GM12878 (cell line): ENCODE measurements at regions not wholly inside any gene's neighbourhood (a gene's known extent, or its start where the extent isn't known, plus 50 kb on each side); places are given as distances from the start of the nearest gene placed in this dataset.

Experiments
- ATAC-seq: fragments of 200-7000 bp; cut with Tn5 transposase; 3 replicates; pipeline ENCODE4 v1.9.1; 2020; ENCODE audit warnings: mild to moderate bottlenecking, moderate library complexity
- BruUV-seq: library from RNA; stranded (reverse); fragments of 400-500 nt; replicated peaks from 2 replicates; lab custom pipeline; 2021; lab: Mats Ljungman, UMichigan
- CTCF ChIA-PET: fragments of 300-600 bp; sonication (Branson Sonifier 250); formaldehyde crosslinking; extraction: SDS; loops from one replicate; lab custom pipeline; 2021; ENCODE audit warnings: inconsistent platforms; lab: Yijun Ruan, JAX
- POLR2A ChIA-PET: fragments of 350-600 bp; formaldehyde crosslinking; extraction: SDS; loops from one replicate; lab custom pipeline; 2021; ENCODE audit warnings: inconsistent platforms; lab: Charles Lee
- RAD21 ChIA-PET: fragments of 300-600 bp; sonication (Branson Sonifier 250); formaldehyde crosslinking; loops from one replicate; lab custom pipeline; 2023; ENCODE audit warnings: antibody characterized with exemption; ENCODE audit not compliant: unreplicated experiment; lab: Charles Lee
- SMC1A ChIA-PET: fragments of 300-600 bp; sonication (Branson Sonifier 250); formaldehyde crosslinking; loops from one replicate; lab custom pipeline; 2023; ENCODE audit not compliant: unreplicated experiment, uncharacterized antibody; lab: Charles Lee
- DNase-seq: peaks from one replicate; pipeline ENCODE4 v3.0.0-alpha.2; 2011; ENCODE audit warnings: low read depth, low spot score
- FAIRE-seq: peaks from 3 replicates; lab custom pipeline; 2011; peaks lifted over from hg19 to GRCh38; lab: Jason Lieb, UNC
- H2AFZ ChIP-seq: 2 replicates; pipeline ENCODE4 v1.6.0; 2011; ENCODE audit warnings: low read depth, low read length, control low read depth; ENCODE audit not compliant: control insufficient read depth
- H3K27ac ChIP-seq: 2 replicates; pipeline ENCODE4 v1.5.1; 2011; ENCODE audit warnings: control low read depth; ENCODE audit not compliant: control insufficient read depth, insufficient read depth
- H3K27me3 ChIP-seq, 2 experiments: replicated peaks in 1 of 2; 2 replicates each; pipeline versions ENCODE4 v1.6.0 to v1.6.1; 2011; ENCODE audit warnings: low read length in 1 of 2; ENCODE audit not compliant: control insufficient read depth in 2 of 2, insufficient read depth in 2 of 2
- H3K36me3 ChIP-seq, 2 experiments: 2 replicates each; pipeline ENCODE4 v1.5.1; 2011; ENCODE audit warnings: low read length in 1 of 2; ENCODE audit not compliant: control insufficient read depth in 2 of 2, insufficient read depth in 2 of 2
- H3K4me1 ChIP-seq: 2 replicates; pipeline ENCODE4 v1.6.1; 2011; ENCODE audit warnings: mild to moderate bottlenecking, low read length, moderate library complexity, mixed read lengths; ENCODE audit not compliant: control insufficient read depth, insufficient read depth
- H3K4me2 ChIP-seq: 2 replicates; pipeline ENCODE4 v1.6.0; 2011; ENCODE audit warnings: control low read depth; ENCODE audit not compliant: control insufficient read depth, insufficient read depth
- H3K4me3 ChIP-seq: fragments of 200-600 bp; sonication (generic); 2 replicates; pipeline ENCODE4 v1.5.1; 2016
- H3K79me2 ChIP-seq: 2 replicates; pipeline ENCODE4 v1.6.0; 2011; ENCODE audit warnings: low read length; ENCODE audit not compliant: control insufficient read depth, insufficient read depth
- H3K9ac ChIP-seq: 2 replicates; pipeline ENCODE4 v1.8.0; 2011; ENCODE audit warnings: low read length, control low read depth, mixed read lengths; ENCODE audit not compliant: control insufficient read depth, insufficient read depth
- H3K9me3 ChIP-seq: replicated peaks from 3 replicates; pipeline ENCODE4 v1.5.1; 2011; ENCODE audit warnings: mild to moderate bottlenecking, low read length; ENCODE audit not compliant: control insufficient read depth, insufficient read depth
- H4K20me1 ChIP-seq: 2 replicates; pipeline ENCODE4 v1.6.0; 2011; ENCODE audit not compliant: control insufficient read depth, insufficient read depth
- BCLAF1 ChIP-seq: fragments of 450-650 bp; IDR thresholded peaks from 2 replicates; pipeline ENCODE4 v1.6.1; 2017; ENCODE audit warnings: antibody characterized with exemption, mild to moderate bottlenecking, moderate library complexity
- CTCF ChIP-seq, 3 experiments: IDR thresholded peaks in 2 of 3; conservative IDR thresholded peaks in 1 of 3; 2 replicates each; pipeline ENCODE4 v1.5.1; 2011; ENCODE audit warnings: low read depth in 3 of 3, low read length in 3 of 3, mild to moderate bottlenecking in 3 of 3, control low read depth in 2 of 3, moderate library complexity in 2 of 3, inconsistent platforms in 1 of 3, mixed read lengths in 1 of 3; ENCODE audit not compliant: control insufficient read depth in 2 of 3, insufficient read depth in 1 of 3; ENCODE audit errors: extremely low read depth in 1 of 3
- E4F1 ChIP-seq: fragments of 450-650 bp; IDR thresholded peaks from 2 replicates; pipeline ENCODE4 v1.6.1; 2018; ENCODE audit warnings: borderline replicate concordance, mild to moderate bottlenecking; ENCODE audit not compliant: partially characterized antibody
- HDAC6 ChIP-seq: fragments of 200-600 bp; sonication (generic); IDR thresholded peaks from one replicate; pipeline ENCODE4 v1.8.0; 2017; ENCODE audit warnings: antibody characterized with exemption; ENCODE audit not compliant: unreplicated experiment
- MTA3 ChIP-seq: IDR thresholded peaks from 2 replicates; pipeline ENCODE4 v1.6.1; 2012; ENCODE audit warnings: low read length, inconsistent platforms, borderline replicate concordance
- MYC ChIP-seq: IDR thresholded peaks from 2 replicates; pipeline ENCODE4 v1.6.1; 2011; ENCODE audit warnings: mild to moderate bottlenecking, low read length, moderate library complexity, inconsistent platforms; ENCODE audit not compliant: insufficient read depth, insufficient replicate concordance, insufficient read length, severe bottlenecking
- NR2C1 ChIP-seq: fragments of 450-650 bp; IDR thresholded peaks from 2 replicates; pipeline ENCODE4 v1.6.1; 2017; ENCODE audit warnings: antibody characterized with exemption, mild to moderate bottlenecking, moderate library complexity
- REST ChIP-seq: IDR thresholded peaks from 2 replicates; pipeline ENCODE4 v1.6.1; 2012; ENCODE audit warnings: mild to moderate bottlenecking, low read depth, low read length
- RUNX3 ChIP-seq: IDR thresholded peaks from 2 replicates; pipeline ENCODE4 v1.6.1; 2012; ENCODE audit warnings: low read length, inconsistent platforms
- TARDBP ChIP-seq: IDR thresholded peaks from 2 replicates; pipeline ENCODE4 v1.6.1; 2016; ENCODE audit warnings: borderline replicate concordance
- USF2 ChIP-seq: IDR thresholded peaks from 2 replicates; pipeline ENCODE4 v1.6.1; 2011; ENCODE audit warnings: low read depth, low read length, improper control_type of control experiment, borderline replicate concordance
- WGBS: methylation state at CpG from one replicate; pipeline ENCODE4 v1.1.6; 2016; ENCODE audit warnings: low lambda C conversion rate; ENCODE audit not compliant: insufficient replicate concordance, insufficient coverage; ENCODE audit errors: missing lambda C conversion rate; 5-methylcytosine and 5-hydroxymethylcytosine counted together
- in situ Hi-C: fragments of 300-500 bp; cut with MboI; formaldehyde crosslinking; loops from 9 replicates; pipeline ENCODE4 v1.14.3; 2018; ENCODE audit warnings: mixed read lengths
- intact Hi-C: fragments of 100-400 bp; cut with micrococcal nuclease; formaldehyde crosslinking; loops from one replicate; pipeline ENCODE4 v1.14.2; 2022; ENCODE audit not compliant: unreplicated experiment

GRCh38 chr5:5666076-5666365 is 243.5 kb downstream of the ICE1 start:
- DNase-seq, result no peak
- H3K27me3 ChIP-seq, result no peaks in the 10 kb centered on the region
- H3K4me1 ChIP-seq, result no peaks in the 10 kb centered on the region
- no peaks in the 10 kb centered on the region for H3K9me3 ChIP-seq
- in situ Hi-C loops (no loop called here), intact Hi-C loops (no loop called here)
- 94% methylated on average over 2 of the region's 2 CpGs for WGBS
- CTCF ChIA-PET, result interaction anchor here (0.6 kb wide), 1 partner anchor 828 kb away, joined by 4 read pairs; no protein-coding TSS in a partner anchor
- RAD21 ChIA-PET, result no interaction called here
- POLR2A ChIA-PET, result interaction anchor here (0.7 kb wide), 1 partner anchor 1154 kb away, joined by 3 read pairs; no protein-coding TSS in a partner anchor
- H3K36me3 ChIP-seq, result no peaks in the 10 kb centered on the region
- H3K27ac ChIP-seq, result no peak overlapping the region
- no peaks in the 10 kb centered on the region for H3K79me2 ChIP-seq
- no peak for TF ChIP-seq CTCF (IDR thresholded peaks at IDR 0.05 in 2 of 3, conservative IDR thresholded peaks at IDR 0.05 in 1 of 3; ENCODE audit: control insufficient read depth in 2 of 3, extremely low read depth in 1 of 3, insufficient read depth in 1 of 3, low read depth in 3 of 3, low read length in 3 of 3)
- no peak for TF ChIP-seq HDAC6
- TF ChIP-seq USF2, result no peak
- no peak for TF ChIP-seq TARDBP
- TF ChIP-seq MTA3, result no peak
- TF ChIP-seq RUNX3, result no peak
- TF ChIP-seq E4F1, result no peak
- no peak for TF ChIP-seq REST
- no peak for TF ChIP-seq NR2C1
- TF ChIP-seq MYC, result no peak
- TF ChIP-seq BCLAF1, result no peak
- TF ChIP-seq, all 136 proteins: peak for 0
- no peaks in the 10 kb centered on the region for H4K20me1 ChIP-seq
- ATAC-seq (no peak), FAIRE-seq (no peak)
- SMC1A ChIA-PET, result interaction anchor here (0.7 kb wide), 1 partner anchor 82 kb away, joined by 5 read pairs; no protein-coding TSS in a partner anchor
- no peak overlapping the region for H3K4me2 ChIP-seq
- H3K4me3 ChIP-seq, result no peak overlapping the region
- H2AFZ ChIP-seq, result no peak overlapping the region
- no peak overlapping the region for H3K9ac ChIP-seq
- no TSS peak for BruUV-seq
